ENCODE measurements at regions not wholly inside any gene's neighbourhood (a gene's known extent, or its start where the extent isn't known, plus 50 kb on each side); places are given as distances from the start of the nearest gene placed in this dataset.

GRCh38 chr6:187210-187861, 105.0 kb upstream of the DUSP22 start:
- no peak for TF ChIP-seq SMC3 (conservative IDR thresholded peaks at IDR 0.05; ENCODE audit: poor library complexity)
- no peak for TF ChIP-seq CTCF (IDR thresholded peaks at IDR 0.05; ENCODE audit: poor library complexity, severe bottlenecking)
- TF ChIP-seq REST (IDR thresholded peaks at IDR 0.05; ENCODE audit: borderline replicate concordance), result no peak
- no peak for TF ChIP-seq POLR2AphosphoS5 (IDR thresholded peaks at IDR 0.05)
- TF ChIP-seq EZH2 (IDR thresholded peaks at IDR 0.05; ENCODE audit: borderline replicate concordance, insufficient read depth, low read length, poor library complexity, severe bottlenecking), result no peak
- TF ChIP-seq TAF1 (IDR thresholded peaks at IDR 0.05; ENCODE audit: low read depth), result no peak
- TF ChIP-seq RAD21 (conservative IDR thresholded peaks at IDR 0.05), result no peak
- TF ChIP-seq EP300 (conservative IDR thresholded peaks at IDR 0.05; ENCODE audit: poor library complexity, severe bottlenecking), result no peak

All from neural cell (in vitro differentiated cells).